Transverse colon (tissue), 3 donors: ENCODE measurements at regions not wholly inside any gene's neighbourhood (a gene's known extent, or its start where the extent isn't known, plus 50 kb on each side); places are given as distances from the start of the nearest gene placed in this dataset.

Experiments
- EP300 ChIP-seq: sonication (generic); formaldehyde crosslinking; IDR thresholded peaks from one replicate; pipeline ENCODE4 v1.6.1; 2017; ENCODE audit warnings: antibody characterized with exemption, low read depth
- TF ChIP-seq, protein P1 (sequence below), 5 experiments: fragments of 200-600 bp in 3 of 5; fragments of 450-650 bp in 2 of 5; sonication (generic) in 3 of 5; IDR thresholded peaks; 1 replicate in 2 of 5; 2 replicates in 3 of 5; pipeline ENCODE4 v1.5.1; 2016 to 2017; ENCODE audit warnings: antibody characterized with exemption in 5 of 5, inconsistent platforms in 3 of 5, mild to moderate bottlenecking in 2 of 5, moderate library complexity in 1 of 5

DNA sequence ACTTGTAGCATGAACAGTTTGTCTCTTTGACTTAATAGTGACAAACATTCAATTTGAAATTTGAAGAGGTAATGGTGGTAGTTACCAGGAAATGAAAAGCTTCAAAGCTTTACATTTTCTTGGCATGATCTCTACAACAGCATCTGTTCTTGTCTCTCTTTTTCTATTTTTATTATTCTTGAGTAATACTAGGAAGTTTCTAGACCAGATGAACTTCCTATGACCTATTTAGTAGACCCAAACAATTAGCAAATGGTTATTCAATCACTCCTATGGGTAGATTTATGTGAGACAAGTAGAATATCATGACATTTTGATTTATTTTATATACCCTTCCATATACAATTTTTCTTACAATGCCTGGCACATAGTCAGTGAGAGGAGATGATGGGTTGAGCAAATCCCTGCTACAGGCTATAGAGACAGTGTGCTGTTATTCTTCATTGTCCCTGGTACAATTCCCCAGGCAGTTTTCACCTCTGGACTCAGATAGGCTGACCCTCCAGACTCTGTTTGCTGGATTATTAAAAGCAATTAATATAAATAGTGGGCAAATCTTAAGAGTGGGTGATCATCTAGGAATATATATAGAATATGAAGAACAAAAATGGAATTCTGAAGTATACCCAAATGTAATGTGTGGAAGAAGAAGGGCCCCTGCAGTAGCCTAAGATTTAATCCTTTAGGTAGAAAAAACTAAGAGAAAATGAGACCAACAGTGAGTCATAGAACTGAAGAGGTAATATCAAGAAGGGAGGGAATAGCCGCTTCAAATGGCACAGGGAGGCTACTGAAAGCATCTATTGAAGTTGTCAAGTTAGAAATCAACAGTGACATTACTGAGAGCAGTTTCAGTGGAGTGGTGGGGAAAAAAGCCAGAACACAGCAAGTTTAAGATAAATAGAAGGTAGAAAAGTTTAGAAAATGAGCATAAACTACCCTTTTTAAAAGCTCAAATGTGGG, 512.0 kb downstream of the FOXG1 start:
- no peak for TF ChIP-seq EP300
- TF ChIP-seq, protein P1, sequence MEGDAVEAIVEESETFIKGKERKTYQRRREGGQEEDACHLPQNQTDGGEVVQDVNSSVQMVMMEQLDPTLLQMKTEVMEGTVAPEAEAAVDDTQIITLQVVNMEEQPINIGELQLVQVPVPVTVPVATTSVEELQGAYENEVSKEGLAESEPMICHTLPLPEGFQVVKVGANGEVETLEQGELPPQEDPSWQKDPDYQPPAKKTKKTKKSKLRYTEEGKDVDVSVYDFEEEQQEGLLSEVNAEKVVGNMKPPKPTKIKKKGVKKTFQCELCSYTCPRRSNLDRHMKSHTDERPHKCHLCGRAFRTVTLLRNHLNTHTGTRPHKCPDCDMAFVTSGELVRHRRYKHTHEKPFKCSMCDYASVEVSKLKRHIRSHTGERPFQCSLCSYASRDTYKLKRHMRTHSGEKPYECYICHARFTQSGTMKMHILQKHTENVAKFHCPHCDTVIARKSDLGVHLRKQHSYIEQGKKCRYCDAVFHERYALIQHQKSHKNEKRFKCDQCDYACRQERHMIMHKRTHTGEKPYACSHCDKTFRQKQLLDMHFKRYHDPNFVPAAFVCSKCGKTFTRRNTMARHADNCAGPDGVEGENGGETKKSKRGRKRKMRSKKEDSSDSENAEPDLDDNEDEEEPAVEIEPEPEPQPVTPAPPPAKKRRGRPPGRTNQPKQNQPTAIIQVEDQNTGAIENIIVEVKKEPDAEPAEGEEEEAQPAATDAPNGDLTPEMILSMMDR (IDR thresholded peaks at IDR 0.05), result no peak
